ENCODE measurements at regions not wholly inside any gene's neighbourhood (a gene's known extent, or its start where the extent isn't known, plus 50 kb on each side); places are given as distances from the start of the nearest gene placed in this dataset.
"Not testable (repeated sequence)": the region's sequence is repeated elsewhere in the genome, so short reads cannot be mapped to it uniquely, and the experiment has no call there.

DNA sequence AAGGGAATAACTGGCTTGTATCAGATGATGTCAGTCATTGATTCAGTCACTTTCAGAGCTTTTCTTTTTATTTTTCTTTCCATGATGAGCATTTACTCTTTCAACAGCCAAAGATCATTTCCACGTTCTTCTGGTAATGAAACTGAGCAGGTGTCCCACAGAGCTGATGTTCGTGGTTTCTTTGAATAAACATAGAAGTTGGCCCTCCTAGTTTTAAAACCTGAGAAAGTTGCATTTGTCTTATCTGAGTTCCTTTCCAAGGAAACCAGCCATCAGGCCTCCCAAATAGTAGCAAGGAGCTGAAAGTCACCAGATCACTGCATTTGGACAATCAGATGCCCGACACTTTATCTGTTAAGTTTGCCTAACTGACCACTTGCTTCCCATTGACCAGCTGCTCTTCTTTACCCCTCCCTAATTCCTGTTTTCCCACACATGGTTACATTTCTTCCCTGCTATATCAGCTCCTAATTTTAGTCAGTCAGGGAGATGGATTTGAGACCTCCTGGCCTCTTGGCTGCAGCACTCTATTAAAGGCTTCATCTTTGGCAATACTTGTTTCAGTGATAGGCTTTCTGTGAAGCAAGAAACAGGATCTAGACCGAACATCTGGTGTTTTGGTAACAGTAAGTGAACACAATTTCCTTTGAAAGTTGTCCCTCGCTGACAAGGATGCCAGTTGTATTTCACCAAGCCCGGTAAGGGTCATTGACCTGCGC, 420.8 kb downstream of the CHSY3 start:
- H3K27ac Mint-ChIP-seq = no peak overlapping the region

DNA sequence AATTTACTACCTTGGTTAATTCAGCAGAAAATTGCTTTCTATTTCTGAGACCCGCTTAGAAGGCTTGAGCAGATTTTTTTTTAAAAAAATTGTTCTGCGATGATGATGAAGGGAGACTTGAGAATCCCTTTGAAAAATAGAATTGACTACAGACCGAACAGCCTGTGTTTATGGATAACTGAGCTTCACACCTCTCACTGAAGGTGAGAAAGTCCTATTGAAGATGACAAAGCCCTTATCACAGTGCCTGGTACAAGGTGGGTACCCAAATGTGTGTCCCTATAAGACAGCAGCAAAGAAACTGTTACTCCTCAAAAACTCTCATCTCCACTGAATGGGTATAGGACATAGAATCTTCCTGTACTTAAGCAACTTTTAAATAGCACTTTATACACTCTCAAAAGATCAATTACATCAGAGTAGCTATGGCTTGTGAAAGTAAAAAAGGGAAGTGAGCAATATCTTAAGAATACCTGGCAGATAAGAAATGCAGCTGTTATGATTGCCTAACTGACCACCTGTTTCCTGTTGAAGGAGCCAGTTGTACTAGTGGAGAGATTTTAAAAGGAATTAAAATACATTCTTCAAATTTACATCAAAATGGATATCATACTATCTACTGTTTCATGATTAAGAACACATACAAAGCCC, 419.7 kb downstream of the CHSY3 start:
- Mint-ChIP-seq H3K27ac (no peak overlapping the region), H3K4me3 (no peak overlapping the region), H3K9me3 (peaks cover 4% of the 10 kb centered on the region), H3K27me3 (peaks cover 5% of the 10 kb centered on the region), H3K36me3 (no peaks in the 10 kb centered on the region), H3K4me1 (no peaks in the 10 kb centered on the region)
- no peak for DNase-seq

More for the DNA sequence above, 420.8 kb downstream of the CHSY3 start:
- Mint-ChIP-seq H3K27me3 (peaks cover 5% of the 10 kb centered on the region), H3K9me3 (peaks cover 4% of the 10 kb centered on the region), H3K4me3 (no peak overlapping the region), H3K4me1 (no peaks in the 10 kb centered on the region), H3K36me3 (no peaks in the 10 kb centered on the region)
- DNase-seq = no peak

DNA sequence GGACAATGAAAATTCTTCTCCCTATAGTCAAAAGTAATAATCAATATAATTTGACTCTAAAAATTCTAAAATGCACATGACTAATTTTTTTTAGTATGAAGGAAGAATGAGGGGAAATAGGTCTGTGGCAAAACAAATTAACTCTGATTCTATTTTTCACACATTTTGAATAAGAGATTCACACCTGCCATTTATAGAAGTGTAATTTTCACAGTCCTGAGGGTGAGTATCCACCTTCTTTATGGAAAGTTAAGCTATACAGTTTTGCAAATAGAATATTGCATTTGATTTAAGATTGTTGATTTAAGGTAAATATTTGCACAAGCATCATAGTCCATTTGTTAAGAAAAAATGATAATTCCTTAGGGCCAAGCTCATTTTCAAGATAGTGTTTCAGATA, 417.7 kb downstream of the CHSY3 start:
- H3K36me3 Mint-ChIP-seq = no peaks in the 10 kb centered on the region
- DNase-seq = no peak
- no peak overlapping the region for H3K4me3 Mint-ChIP-seq
- H3K27me3 Mint-ChIP-seq = peaks cover 5% of the 10 kb centered on the region
- H3K4me1 Mint-ChIP-seq = no peaks in the 10 kb centered on the region
- H3K27ac Mint-ChIP-seq = no peak overlapping the region
- H3K9me3 Mint-ChIP-seq = peaks cover 4% of the 10 kb centered on the region

DNA sequence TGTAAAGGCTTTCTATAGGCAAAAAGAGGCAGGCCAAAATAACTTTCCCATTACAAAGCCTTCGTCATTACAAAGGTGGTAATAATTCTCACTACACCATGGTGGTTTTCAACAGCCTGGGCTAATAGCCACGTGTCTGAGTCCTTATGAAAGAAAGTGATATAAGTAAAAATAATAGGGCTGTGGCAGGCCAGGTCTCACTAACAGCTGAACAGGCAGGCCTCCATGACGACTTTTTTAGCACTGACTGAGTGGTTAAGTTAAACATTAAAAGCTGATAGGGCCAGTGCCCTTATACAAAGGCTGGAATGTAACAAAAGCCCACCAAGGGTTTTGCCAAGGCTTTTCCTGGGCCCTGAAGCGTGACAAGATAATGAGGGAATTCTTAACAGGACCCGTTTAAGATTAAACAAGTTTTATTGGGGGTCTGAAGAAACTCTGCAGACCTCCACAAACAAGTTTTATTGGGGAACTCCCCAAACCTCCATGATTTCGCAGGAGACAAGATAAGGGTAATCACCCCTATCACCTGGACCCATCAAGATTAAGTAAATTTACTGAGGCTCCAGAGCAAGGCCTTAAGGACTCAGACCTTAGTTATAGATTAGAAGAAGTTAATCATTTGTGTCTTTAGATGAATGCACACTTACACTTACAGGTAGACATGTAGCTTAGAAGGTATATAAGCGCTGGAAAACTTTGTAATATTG, 412.9 kb downstream of the CHSY3 start:
- H3K27ac Mint-ChIP-seq = no peak overlapping the region
- H3K9me3 Mint-ChIP-seq = peaks cover 2% of the 10 kb centered on the region
- H3K4me1 Mint-ChIP-seq = no peaks in the 10 kb centered on the region
- H3K36me3 Mint-ChIP-seq = no peaks in the 10 kb centered on the region
- DNase-seq = no peak
- H3K4me3 Mint-ChIP-seq = no peak overlapping the region
- peaks cover 5% of the 10 kb centered on the region for H3K27me3 Mint-ChIP-seq

DNA sequence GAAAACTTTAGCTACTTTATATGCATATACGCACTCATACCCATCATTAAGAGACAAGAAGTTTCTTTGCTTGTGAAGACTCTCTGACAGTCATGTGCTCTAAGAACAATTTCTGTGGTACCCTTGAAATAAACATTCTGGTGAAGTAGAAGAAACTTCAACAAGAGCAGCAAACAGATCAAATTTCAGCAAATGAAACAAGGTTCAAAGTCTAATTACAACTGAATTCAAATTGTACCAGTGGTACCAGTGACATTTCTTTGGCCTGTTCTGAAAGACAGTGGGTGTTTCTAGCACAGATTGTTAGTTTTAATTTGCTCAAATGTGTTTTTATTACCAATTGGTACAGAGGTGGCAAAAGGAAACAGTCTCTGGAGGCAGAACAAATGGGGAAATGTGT, 391.0 kb downstream of the CHSY3 start:
- Mint-ChIP-seq H3K9me3 (no peaks in the 10 kb centered on the region), H3K4me3 (no peak overlapping the region), H3K36me3 (no peaks in the 10 kb centered on the region), H3K27me3 (peaks cover 3% of the 10 kb centered on the region), H3K27ac (no peak overlapping the region), H3K4me1 (no peaks in the 10 kb centered on the region)
- no peak for DNase-seq

DNA sequence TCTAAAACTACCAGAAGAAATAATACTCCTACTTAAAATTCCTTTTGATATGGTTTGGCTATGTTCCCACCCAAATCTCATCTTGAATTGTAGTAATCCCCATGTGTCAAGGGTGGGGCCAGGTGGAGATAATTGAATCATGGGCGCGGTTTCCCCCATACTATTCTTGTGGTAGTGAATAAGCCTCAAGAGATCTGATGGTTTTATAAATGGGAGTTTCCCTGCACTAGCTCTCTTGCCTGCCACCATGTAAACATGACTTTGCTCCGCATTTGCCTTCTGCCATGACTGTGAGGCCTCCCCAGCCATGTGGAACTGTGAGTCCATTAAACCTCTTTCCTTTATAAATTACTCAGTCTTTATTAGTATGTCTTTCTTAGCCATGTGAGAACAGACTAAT, 390.5 kb downstream of the CHSY3 start:
- not testable (repeated sequence) for H3K4me1 Mint-ChIP-seq, H3K27me3 Mint-ChIP-seq, H3K27ac Mint-ChIP-seq, H3K36me3 Mint-ChIP-seq, DNase-seq, H3K4me3 Mint-ChIP-seq, H3K9me3 Mint-ChIP-seq

DNA sequence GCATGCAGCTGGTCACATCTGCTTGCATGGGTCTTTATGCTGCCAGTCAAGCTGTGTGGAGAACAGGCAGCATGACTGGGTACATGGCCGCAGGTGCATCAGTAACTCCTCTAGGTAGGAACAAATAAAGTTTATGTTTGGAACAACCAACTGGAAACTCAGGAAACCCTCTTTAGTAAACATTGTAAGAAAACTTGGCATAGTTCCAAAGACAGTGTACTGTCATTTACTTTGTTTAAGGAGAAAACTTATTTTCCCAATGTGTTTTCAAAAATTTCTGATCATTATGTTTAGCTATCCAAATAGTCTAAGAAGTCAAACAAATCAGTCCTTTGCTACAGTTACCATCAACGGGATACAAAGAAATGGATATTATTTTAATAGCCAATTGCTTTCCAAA, 386.0 kb downstream of the CHSY3 start:
- H3K9me3 Mint-ChIP-seq = no peaks in the 10 kb centered on the region
- no peak overlapping the region for H3K4me3 Mint-ChIP-seq
- no peak overlapping the region for H3K27ac Mint-ChIP-seq
- no peaks in the 10 kb centered on the region for H3K36me3 Mint-ChIP-seq
- no peak for DNase-seq
- no peaks in the 10 kb centered on the region for H3K4me1 Mint-ChIP-seq
- H3K27me3 Mint-ChIP-seq = peaks cover 10% of the 10 kb centered on the region

DNA sequence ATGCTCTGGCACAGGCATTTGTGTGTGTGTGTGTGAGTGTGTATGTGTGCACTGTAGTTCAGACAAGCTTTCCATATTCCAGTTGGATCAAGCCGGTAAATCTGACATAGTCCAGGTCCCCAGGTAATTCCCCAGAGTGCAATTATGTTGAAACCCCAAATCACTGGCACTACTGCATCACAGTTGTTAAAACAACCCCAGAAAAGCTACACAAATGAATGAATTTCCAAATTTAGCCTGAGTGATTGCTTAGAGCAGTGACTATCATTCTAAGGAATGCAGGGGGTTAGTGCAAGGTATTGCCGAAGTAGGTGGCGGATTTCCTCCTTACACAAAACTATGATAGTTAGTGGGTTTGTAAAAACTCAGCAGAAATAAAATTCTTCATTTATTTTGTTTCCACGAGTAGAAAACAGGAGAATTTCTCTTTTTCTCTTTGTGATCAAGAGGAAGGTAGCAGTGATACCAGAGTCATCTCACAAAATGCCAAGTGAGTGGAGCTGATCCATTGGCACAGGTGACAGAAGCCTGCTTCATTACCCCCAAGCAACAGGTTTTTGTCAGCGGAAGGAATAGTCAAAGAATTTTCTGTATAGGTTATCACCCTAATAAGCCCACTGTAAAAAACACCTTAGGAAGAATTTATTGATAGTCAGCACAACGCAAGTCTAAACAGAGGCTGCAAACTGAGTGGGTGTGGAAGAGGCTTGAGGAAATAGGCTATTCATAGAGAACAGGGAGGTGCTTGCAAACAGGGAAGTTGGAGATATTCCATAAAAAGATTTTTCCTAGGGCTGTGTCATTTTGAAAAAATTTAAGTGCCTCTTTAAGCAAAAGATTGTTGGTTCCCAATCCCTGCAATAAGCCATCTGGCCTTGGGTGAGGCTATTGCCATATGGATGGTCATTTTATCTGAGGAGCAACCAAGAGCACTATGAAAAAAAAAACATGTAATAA, 385.1 kb downstream of the CHSY3 start:
- no peaks in the 10 kb centered on the region for H3K36me3 Mint-ChIP-seq

DNA sequence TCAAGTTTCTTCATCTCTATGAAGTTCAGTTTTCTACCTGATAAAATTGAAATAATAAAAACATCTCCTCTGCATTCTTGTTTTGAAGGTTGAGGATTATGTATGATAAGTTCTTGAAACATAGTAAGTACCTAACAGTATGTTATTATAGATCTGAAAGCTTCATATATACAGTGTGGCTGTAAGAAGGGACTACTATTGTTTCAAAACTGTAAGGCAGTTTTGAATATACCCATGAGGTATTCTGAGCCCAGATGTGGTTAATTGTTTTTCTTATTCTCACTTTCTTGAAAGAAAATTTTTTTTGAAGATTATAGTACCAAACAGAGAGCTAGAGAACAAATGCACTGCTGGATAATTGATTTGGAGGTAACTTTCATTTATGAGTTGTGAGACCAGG, 383.2 kb downstream of the CHSY3 start:
- H3K4me3 Mint-ChIP-seq = no peak overlapping the region
- H3K4me1 Mint-ChIP-seq = no peaks in the 10 kb centered on the region
- peaks cover 10% of the 10 kb centered on the region for H3K27me3 Mint-ChIP-seq

More for the DNA sequence above, 385.1 kb downstream of the CHSY3 start:
- H3K27ac Mint-ChIP-seq = no peak overlapping the region
- H3K4me1 Mint-ChIP-seq = no peaks in the 10 kb centered on the region
- peaks cover 10% of the 10 kb centered on the region for H3K27me3 Mint-ChIP-seq
- no peaks in the 10 kb centered on the region for H3K9me3 Mint-ChIP-seq
- H3K4me3 Mint-ChIP-seq = no peak overlapping the region
- DNase-seq = no peak

DNA sequence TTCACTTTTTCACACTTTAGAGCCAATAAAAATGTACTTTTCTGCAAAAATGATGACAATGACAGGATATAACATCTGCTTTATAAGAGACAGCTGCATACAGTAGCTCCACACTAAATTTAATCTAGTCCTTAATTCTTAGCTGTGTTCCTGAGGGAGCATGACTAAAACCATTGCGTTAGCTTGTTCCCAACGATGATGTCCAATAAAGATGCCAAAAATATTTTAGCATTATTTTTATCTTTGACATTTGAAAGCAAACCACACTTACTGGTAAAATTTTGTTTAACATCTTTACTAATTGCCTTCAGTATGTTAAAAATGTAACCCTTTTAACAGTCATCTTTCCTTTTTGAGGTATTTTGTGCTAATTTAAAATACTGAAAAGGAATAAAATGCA, 382.7 kb downstream of the CHSY3 start:
- peaks cover 10% of the 10 kb centered on the region for H3K27me3 Mint-ChIP-seq
- H3K4me1 Mint-ChIP-seq = no peaks in the 10 kb centered on the region
- no peak overlapping the region for H3K27ac Mint-ChIP-seq
- no peaks in the 10 kb centered on the region for H3K36me3 Mint-ChIP-seq
- DNase-seq = no peak
- no peak overlapping the region for H3K4me3 Mint-ChIP-seq
- no peaks in the 10 kb centered on the region for H3K9me3 Mint-ChIP-seq

More for the DNA sequence above, 383.2 kb downstream of the CHSY3 start:
- Mint-ChIP-seq H3K36me3 (no peaks in the 10 kb centered on the region), H3K9me3 (no peaks in the 10 kb centered on the region), H3K27ac (no peak overlapping the region)
- DNase-seq = no peak

DNA sequence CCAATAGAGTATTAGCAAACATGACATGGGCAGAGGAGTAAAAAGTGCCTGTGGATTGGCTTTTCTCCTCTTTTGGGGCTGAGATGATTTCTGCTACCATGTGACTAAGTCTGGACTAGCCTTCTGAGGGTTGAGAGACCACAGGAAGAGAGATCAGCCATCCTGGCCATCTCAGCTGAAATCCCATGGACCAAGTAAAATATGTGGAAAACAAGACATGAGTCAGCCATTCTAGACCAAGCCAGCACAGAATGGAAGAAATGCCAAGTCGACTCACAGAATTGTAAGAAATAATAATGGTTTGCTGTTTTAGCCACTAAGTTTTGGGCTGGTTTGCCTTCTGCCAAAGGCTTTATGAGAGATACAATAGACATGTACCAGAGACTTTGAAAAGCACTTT, 377.8 kb downstream of the CHSY3 start:
- no peaks in the 10 kb centered on the region for H3K9me3 Mint-ChIP-seq
- H3K27ac Mint-ChIP-seq = no peak overlapping the region

DNA sequence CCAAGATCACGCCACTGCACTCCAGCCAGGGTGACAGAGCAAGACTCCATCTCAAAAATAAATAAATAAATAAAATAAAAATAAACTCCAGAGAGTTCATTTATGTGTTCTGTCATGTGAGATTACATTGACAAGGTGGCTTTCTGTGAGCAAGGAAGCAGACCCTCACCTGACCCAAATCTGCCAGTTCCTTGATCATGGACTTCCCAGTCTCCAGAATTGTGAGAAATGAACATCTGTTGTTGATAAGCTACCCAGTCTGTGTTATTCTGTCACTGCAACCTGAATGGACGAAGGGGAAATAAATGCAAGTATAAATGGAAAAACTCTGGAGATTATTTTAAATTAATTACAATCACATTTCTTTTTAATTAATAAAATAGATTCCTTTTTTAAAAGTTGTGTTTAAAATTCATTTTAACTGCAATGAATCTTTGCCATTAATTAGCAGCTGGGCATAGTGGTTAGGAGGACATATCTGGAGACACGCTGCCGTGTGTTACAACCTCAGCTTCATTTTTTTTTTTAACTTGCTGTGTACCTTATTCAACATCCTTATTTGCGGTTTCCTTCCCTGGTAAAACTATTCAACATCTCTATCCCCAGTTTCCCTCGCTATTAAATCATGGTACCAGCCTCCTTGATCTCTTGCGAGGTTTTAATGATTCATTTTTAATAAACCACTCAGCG, 376.4 kb downstream of the CHSY3 start:
- no peaks in the 10 kb centered on the region for H3K4me1 Mint-ChIP-seq
- H3K9me3 Mint-ChIP-seq = no peaks in the 10 kb centered on the region
- DNase-seq = no peak
- H3K4me3 Mint-ChIP-seq = no peak overlapping the region
- no peaks in the 10 kb centered on the region for H3K27me3 Mint-ChIP-seq
- H3K27ac Mint-ChIP-seq = no peak overlapping the region
- no peaks in the 10 kb centered on the region for H3K36me3 Mint-ChIP-seq

More for the DNA sequence above, 377.8 kb downstream of the CHSY3 start:
- Mint-ChIP-seq H3K4me3 (no peak overlapping the region), H3K36me3 (no peaks in the 10 kb centered on the region), H3K27me3 (peaks cover 5% of the 10 kb centered on the region), H3K4me1 (no peaks in the 10 kb centered on the region)
- DNase-seq = no peak

DNA sequence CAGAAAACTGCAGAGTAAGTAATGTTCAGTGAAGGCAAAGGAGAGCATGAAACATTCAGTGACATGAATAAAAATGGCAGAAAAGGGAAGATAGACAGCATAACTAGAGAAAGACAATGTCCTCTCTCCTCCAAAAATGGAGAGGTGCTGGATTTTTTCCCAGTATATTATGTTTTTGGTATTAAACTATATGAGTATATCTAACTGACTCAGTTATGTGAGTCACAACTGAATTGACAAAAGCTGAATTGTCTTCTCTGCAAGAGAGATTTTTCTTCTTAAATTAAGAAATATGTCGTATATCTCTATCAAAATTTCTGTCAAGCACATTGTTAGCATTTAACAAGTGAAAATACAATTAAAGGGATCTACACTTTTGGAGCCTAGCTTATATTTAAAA, 375.1 kb downstream of the CHSY3 start:
- H3K9me3 Mint-ChIP-seq = no peaks in the 10 kb centered on the region
- no peaks in the 10 kb centered on the region for H3K4me1 Mint-ChIP-seq
- no peak overlapping the region for H3K4me3 Mint-ChIP-seq
- no peaks in the 10 kb centered on the region for H3K36me3 Mint-ChIP-seq
- no peaks in the 10 kb centered on the region for H3K27me3 Mint-ChIP-seq
- H3K27ac Mint-ChIP-seq = no peak overlapping the region
- DNase-seq = no peak

DNA sequence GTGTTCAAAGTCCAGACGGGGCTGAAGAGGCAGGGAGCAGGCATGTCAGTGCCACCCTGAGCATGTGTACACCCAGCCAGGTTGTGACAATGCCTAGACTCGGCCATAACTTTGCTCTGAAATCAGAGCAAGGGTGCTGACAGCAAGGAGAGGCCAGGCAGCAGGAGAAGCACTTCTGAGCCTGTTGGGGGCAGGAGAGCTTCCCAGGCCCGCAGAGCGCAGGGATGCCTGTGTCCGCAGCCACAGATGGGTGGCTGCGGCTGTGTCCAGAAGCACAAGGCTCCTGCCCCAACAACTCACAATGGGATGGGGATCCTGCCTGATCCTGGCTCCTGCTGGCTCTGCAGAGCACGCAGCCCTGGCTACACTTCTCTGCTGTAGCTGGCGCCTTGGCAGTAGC, 373.9 kb downstream of the CHSY3 start:
- Mint-ChIP-seq H3K27me3 (no peaks in the 10 kb centered on the region), H3K4me1 (no peaks in the 10 kb centered on the region), H3K36me3 (no peaks in the 10 kb centered on the region), H3K4me3 (no peak overlapping the region), H3K9me3 (no peaks in the 10 kb centered on the region), H3K27ac (no peak overlapping the region)
- DNase-seq = no peak
